GM06990 (cell line): ENCODE measurements at regions not wholly inside any gene's neighbourhood (a gene's known extent, or its start where the extent isn't known, plus 50 kb on each side); places are given as distances from the start of the nearest gene placed in this dataset.
A peak's percentile ranks its signal among the peaks of the same experiment; 100 is the strongest.

Experiments
- DNase-seq: peaks from one replicate; pipeline ENCODE4 v3.0.0-alpha.2; 2011; ENCODE audit not compliant: insufficient read length; ENCODE audit errors: extremely low read depth
- H3K27me3 ChIP-seq: replicated peaks from 2 replicates; pipeline ENCODE4 v1.6.0; 2011; ENCODE audit warnings: low read length; ENCODE audit not compliant: control insufficient read depth, insufficient read depth
- H3K36me3 ChIP-seq: 2 replicates; pipeline ENCODE4 v1.5.1; 2011; ENCODE audit warnings: low read length; ENCODE audit not compliant: control insufficient read depth, insufficient read depth
- H3K4me3 ChIP-seq: replicated peaks from 2 replicates; pipeline ENCODE4 v1.5.1; 2011; ENCODE audit warnings: low read depth, mild to moderate bottlenecking, control low read depth, low read length
- CTCF ChIP-seq: IDR thresholded peaks from 2 replicates; pipeline ENCODE4 v1.5.1; 2011; ENCODE audit warnings: low read length, control low read depth, mild to moderate bottlenecking, inconsistent platforms; ENCODE audit not compliant: insufficient read depth, poor library complexity, severe bottlenecking

- peak overlapping the region; percentile 82 for H3K4me3 ChIP-seq
- no peaks in the 10 kb centered on the region; the same call in 1 of the 2 replicates for H3K36me3 ChIP-seq
- no peaks in the 10 kb centered on the region for H3K27me3 ChIP-seq
- DNase-seq, result no peak
- no peak for TF ChIP-seq CTCF
Measured at GRCh38 chr5:18744441-18744840, 1110.2 kb downstream of the TAF11L14 start.

- TF ChIP-seq CTCF, result no peak
- Histone ChIP-seq H3K4me3 (peak overlapping the region; percentile 82), H3K27me3 (no peaks in the 10 kb centered on the region), H3K36me3 (no peaks in the 10 kb centered on the region; the same call in 1 of the 2 replicates)
- DNase-seq, result peak; percentile 26
Measured at GRCh38 chr5:18745042-18745987, 1111.1 kb downstream of the TAF11L14 start.

GRCh38 chr5:18745988-18746615 is 1111.8 kb downstream of the TAF11L14 start:
- no peak for TF ChIP-seq CTCF
- Histone ChIP-seq H3K4me3 (peak overlapping the region; percentile 82), H3K36me3 (no peaks in the 10 kb centered on the region; the same call in 1 of the 2 replicates), H3K27me3 (no peaks in the 10 kb centered on the region)
- peak; percentile 59 for DNase-seq

- Histone ChIP-seq H3K36me3 (no peaks in the 10 kb centered on the region), H3K4me3 (no peak overlapping the region), H3K27me3 (no peaks in the 10 kb centered on the region)
- DNase-seq, result no peak
- TF ChIP-seq CTCF, result no peak
Measured at GRCh38 chr5:18749763-18750162, 1115.5 kb downstream of the TAF11L14 start.

GRCh38 chr5:18752317-18752716 is 1118.1 kb downstream of the TAF11L14 start:
- DNase-seq, result no peak
- no peaks in the 10 kb centered on the region for H3K27me3 ChIP-seq

More at GRCh38 chr5:18752317-18752716, 1118.1 kb downstream of the TAF11L14 start:
- no peak for TF ChIP-seq CTCF
- no peak overlapping the region for H3K4me3 ChIP-seq
- H3K36me3 ChIP-seq, result no peaks in the 10 kb centered on the region
